Lung (tissue), 11 donors: ENCODE measurements at regions not wholly inside any gene's neighbourhood (a gene's known extent, or its start where the extent isn't known, plus 50 kb on each side); places are given as distances from the start of the nearest gene placed in this dataset.

Experiments used
- ATAC-seq: fragments of 200-7000 bp; cut with Tn5 transposase; one replicate; pipeline ENCODE4 v1.9.1; 2020; ENCODE audit warnings: moderate number of reproducible peaks; ENCODE audit not compliant: insufficient read depth, low FRiP score
- DNase-seq, 3 donors: peaks; one replicate each; pipeline ENCODE4 v3.0.0-alpha.2; 2013 to 2017
- H3K27ac ChIP-seq, 2 donors: one replicate each; pipeline ENCODE4 v1.5.1; 2013; ENCODE audit warnings: mild to moderate bottlenecking in 2 of 2, moderate library complexity in 2 of 2, control low read depth in 1 of 2, inconsistent platforms in 1 of 2, low read depth in 1 of 2, low read length in 1 of 2
- H3K27me3 ChIP-seq, 3 donors: one replicate each; pipeline ENCODE4 v1.5.1; 2013; ENCODE audit warnings: low read length in 2 of 3; ENCODE audit not compliant: control insufficient read depth in 3 of 3, insufficient read depth in 3 of 3
- H3K36me3 ChIP-seq, 4 donors: one replicate each; pipeline ENCODE4 v1.5.1; 2013; ENCODE audit warnings: low read length in 4 of 4, mild to moderate bottlenecking in 1 of 4, moderate library complexity in 1 of 4; ENCODE audit not compliant: control insufficient read depth in 4 of 4, insufficient read depth in 4 of 4
- H3K4me1 ChIP-seq, 5 donors: one replicate each; pipeline ENCODE4 v1.5.1; 2013; ENCODE audit warnings: low read length in 5 of 5, mild to moderate bottlenecking in 2 of 5, moderate library complexity in 1 of 5; ENCODE audit not compliant: control insufficient read depth in 5 of 5, insufficient read depth in 5 of 5
- H3K4me3 ChIP-seq: one replicate; pipeline ENCODE4 v1.5.1; 2013; ENCODE audit warnings: mild to moderate bottlenecking, control low read depth, moderate library complexity
- H3K9ac ChIP-seq, 2 donors: one replicate each; pipeline ENCODE4 v1.5.1; 2013; ENCODE audit warnings: low read length in 2 of 2, control low read depth in 1 of 2; ENCODE audit not compliant: insufficient read depth in 1 of 2
- H3K9me3 ChIP-seq, 4 donors: one replicate each; pipeline ENCODE4 v1.5.1; 2013; ENCODE audit warnings: low read length in 3 of 4, mild to moderate bottlenecking in 1 of 4, moderate library complexity in 1 of 4; ENCODE audit not compliant: control insufficient read depth in 4 of 4, insufficient read depth in 3 of 4
- WGBS, 2 donors: extraction: QIAGEN DNeasy Blood & Tissue Kit; methylation state at CpG; one replicate each; pipeline ENCODE4 v1.1.7; 2013; 5-methylcytosine and 5-hydroxymethylcytosine counted together
- TF ChIP-seq, protein P1 (sequence below): IDR thresholded peaks from 2 replicates; pipeline ENCODE4 v1.5.1; 2012; ENCODE audit warnings: mild to moderate bottlenecking; ENCODE audit errors: control extremely low read depth, extremely low read depth
- donor health status: control.
- donor health status: control.
- donor health status: Bipolar disorder and iron deficiency.
- donor health status: healthy.
- donor health status: DM: yes; HTN: yes; CAD: no.

DNA sequence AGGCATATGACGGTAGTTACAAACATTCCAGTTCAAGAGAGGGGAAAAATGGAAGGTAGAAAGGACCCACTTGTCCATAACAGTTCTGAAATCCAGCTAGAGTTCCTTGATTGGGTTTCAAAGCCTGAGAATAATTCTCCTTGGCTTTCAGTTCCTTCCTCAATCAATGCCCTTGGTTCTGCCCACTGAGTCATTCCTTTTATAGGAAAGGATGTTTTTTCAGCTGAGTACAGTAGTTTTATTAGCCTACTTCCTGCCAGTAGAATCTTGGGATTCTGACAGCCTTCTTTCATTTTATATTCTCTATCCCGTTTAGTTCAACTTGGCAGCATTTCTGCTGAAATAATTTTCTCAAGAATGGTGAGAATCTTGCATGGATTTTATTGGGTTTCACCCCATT is 386.9 kb upstream of the SMC2 start:
- no peak for ATAC-seq
- Histone ChIP-seq H3K36me3 (no peaks in the 10 kb centered on the region), H3K4me3 (no peak overlapping the region), H3K9me3 (peaks cover 0 to 4% (median 0%) of the 10 kb centered on the region in 4 donors), H3K27ac (no peak overlapping the region), H3K27me3 (no peaks in the 10 kb centered on the region), H3K9ac (no peak overlapping the region), H3K4me1 (no peaks in the 10 kb centered on the region)
- WGBS, 2 donors = 70 to 73% methylated on average over 2 of the region's 2 CpGs
- TF ChIP-seq, protein P1, sequence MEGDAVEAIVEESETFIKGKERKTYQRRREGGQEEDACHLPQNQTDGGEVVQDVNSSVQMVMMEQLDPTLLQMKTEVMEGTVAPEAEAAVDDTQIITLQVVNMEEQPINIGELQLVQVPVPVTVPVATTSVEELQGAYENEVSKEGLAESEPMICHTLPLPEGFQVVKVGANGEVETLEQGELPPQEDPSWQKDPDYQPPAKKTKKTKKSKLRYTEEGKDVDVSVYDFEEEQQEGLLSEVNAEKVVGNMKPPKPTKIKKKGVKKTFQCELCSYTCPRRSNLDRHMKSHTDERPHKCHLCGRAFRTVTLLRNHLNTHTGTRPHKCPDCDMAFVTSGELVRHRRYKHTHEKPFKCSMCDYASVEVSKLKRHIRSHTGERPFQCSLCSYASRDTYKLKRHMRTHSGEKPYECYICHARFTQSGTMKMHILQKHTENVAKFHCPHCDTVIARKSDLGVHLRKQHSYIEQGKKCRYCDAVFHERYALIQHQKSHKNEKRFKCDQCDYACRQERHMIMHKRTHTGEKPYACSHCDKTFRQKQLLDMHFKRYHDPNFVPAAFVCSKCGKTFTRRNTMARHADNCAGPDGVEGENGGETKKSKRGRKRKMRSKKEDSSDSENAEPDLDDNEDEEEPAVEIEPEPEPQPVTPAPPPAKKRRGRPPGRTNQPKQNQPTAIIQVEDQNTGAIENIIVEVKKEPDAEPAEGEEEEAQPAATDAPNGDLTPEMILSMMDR = no peak
- DNase-seq = no peak

- Histone ChIP-seq H3K9ac (no peak overlapping the region), H3K4me1 (no peaks in the 10 kb centered on the region), H3K27ac (no peak overlapping the region), H3K4me3 (no peak overlapping the region), H3K9me3 (peaks cover 0 to 4% (median 0%) of the 10 kb centered on the region in 4 donors), H3K36me3 (no peaks in the 10 kb centered on the region), H3K27me3 (no peaks in the 10 kb centered on the region)
- TF ChIP-seq, protein P1 = no peak
- no peak for ATAC-seq
- no peak for DNase-seq
These were observed 384.7 kb upstream of the SMC2 start for GRCh38 chr9:103709366-103709765.

DNA sequence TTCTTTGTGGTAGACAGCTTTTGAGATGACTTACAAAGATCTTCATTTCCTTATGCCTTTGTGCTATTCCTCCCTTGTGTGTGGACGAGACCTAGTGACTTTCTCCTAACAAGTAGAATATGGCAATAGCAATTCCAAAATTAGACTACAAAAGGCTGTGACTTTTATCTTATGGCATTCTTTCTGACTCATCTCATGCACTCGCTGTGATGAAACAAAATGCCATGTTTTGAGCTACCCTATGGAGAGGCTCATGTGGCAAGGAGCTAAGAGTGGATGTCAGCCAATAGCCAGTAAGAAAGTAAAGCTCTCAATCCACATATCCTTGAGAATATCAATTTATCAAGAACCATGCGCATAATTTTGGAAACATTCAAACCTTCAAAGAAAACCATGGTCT is 380.5 kb upstream of the SMC2 start:
- DNase-seq (no peak), ATAC-seq (no peak)
- no peaks in the 10 kb centered on the region for H3K27me3 ChIP-seq
- TF ChIP-seq, protein P1 = no peak
- 87 to 88% methylated on average over 3 of the region's 3 CpGs for WGBS, 2 donors
- no peak overlapping the region for H3K9ac ChIP-seq
- H3K4me3 ChIP-seq = no peak overlapping the region
- H3K27ac ChIP-seq = no peak overlapping the region
- no peaks in the 10 kb centered on the region for H3K36me3 ChIP-seq
- H3K4me1 ChIP-seq = no peaks in the 10 kb centered on the region
- peaks cover 0 to 4% (median 3%) of the 10 kb centered on the region in 4 donors for H3K9me3 ChIP-seq

DNA sequence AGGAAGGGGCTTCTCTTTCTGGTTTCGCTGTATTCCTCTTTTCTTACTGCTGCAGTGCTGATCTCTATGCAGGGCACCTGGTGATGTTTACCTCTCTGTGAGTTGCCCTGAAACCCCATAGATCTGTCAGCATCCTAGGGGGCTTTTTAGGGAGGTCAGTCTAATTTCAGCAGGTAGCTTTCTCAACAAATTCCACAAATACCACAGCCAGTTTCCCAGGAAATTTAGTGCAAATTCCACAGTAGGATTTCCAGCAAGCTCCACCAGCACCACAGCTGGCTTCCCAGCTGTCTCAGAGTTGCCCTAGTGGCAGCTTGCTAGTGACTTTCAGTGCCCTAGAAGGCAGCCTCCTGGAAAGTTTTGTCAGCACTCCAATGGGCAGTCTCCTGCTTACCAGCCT is 379.1 kb upstream of the SMC2 start:
- 82 to 94% methylated on average over 1 of the region's 1 CpG for WGBS, 2 donors

More for the DNA sequence above, 379.1 kb upstream of the SMC2 start:
- Histone ChIP-seq H3K9me3 (peaks cover 0 to 4% (median 3%) of the 10 kb centered on the region in 4 donors), H3K4me1 (no peaks in the 10 kb centered on the region), H3K27me3 (no peaks in the 10 kb centered on the region), H3K9ac (no peak overlapping the region), H3K27ac (no peak overlapping the region), H3K36me3 (no peaks in the 10 kb centered on the region), H3K4me3 (no peak overlapping the region)
- TF ChIP-seq, protein P1 = no peak
- DNase-seq (no peak), ATAC-seq (no peak)
